K562 (cell line): ENCODE measurements at regions not wholly inside any gene's neighbourhood (a gene's known extent, or its start where the extent isn't known, plus 50 kb on each side); places are given as distances from the start of the nearest gene placed in this dataset.
"Not testable (repeated sequence)": the region's sequence is repeated elsewhere in the genome, so short reads cannot be mapped to it uniquely, and the experiment has no call there.

Experiments
- ATAC-seq: fragments of 200-7000 bp; cut with Tn5 transposase; 3 replicates; pipeline ENCODE4 v1.9.1; 2020; ENCODE audit warnings: moderate library complexity
- BruUV-seq: library from RNA; stranded (reverse); fragments of 400-500 nt; replicated peaks from 2 replicates; lab custom pipeline; 2021; lab: Mats Ljungman, UMichigan
- CTCF ChIA-PET: fragments of 300-600 bp; formaldehyde crosslinking; extraction: SDS; loops from one replicate; lab custom pipeline; 2021; ENCODE audit warnings: low intra/inter-chr PET ratio; lab: Yijun Ruan, JAX
- POLR2A ChIA-PET: fragments of 300-600, 350-650 bp; sonication (Branson Sonifier 250); formaldehyde crosslinking; extraction: SDS; loops from one replicate; lab custom pipeline; 2021; ENCODE audit warnings: antibody characterized with exemption, inconsistent platforms; lab: Yijun Ruan, JAX
- DNase-seq, 4 experiments: peaks; one replicate each; pipeline versions ENCODE4 v3.0.0 to v3.0.0-alpha.2; 2011 to 2018; ENCODE audit warnings: low spot score in 3 of 4, mixed read lengths in 3 of 4; ENCODE audit errors: extremely low read depth in 1 of 4
- FAIRE-seq: peaks from 2 replicates; lab custom pipeline; 2011; peaks lifted over from hg19 to GRCh38; lab: Jason Lieb, UNC
- H2AFZ ChIP-seq: 2 replicates; pipeline ENCODE4 v1.6.0; 2011; ENCODE audit warnings: low read depth, low read length, control low read depth, inconsistent platforms
- H3K27ac ChIP-seq: fragments of 200-600 bp; 3 replicates; pipeline ENCODE4 v1.8.0; 2011; ENCODE audit warnings: low read depth, mild to moderate bottlenecking, control low read depth, inconsistent platforms, low read length, moderate library complexity, mixed read lengths; ENCODE audit errors: extremely low read depth
- H3K27me3 ChIP-seq, 2 experiments: fragments of 300-600 bp in 1 of 2; 2 replicates in 1 of 2; 3 replicates in 1 of 2; pipeline versions ENCODE4 v1.6.0 to v1.8.0; 2011; ENCODE audit warnings: inconsistent platforms in 2 of 2, low read length in 2 of 2, mild to moderate bottlenecking in 1 of 2, mixed read lengths in 1 of 2, moderate library complexity in 1 of 2; ENCODE audit not compliant: control insufficient read depth in 2 of 2, insufficient read depth in 2 of 2
- H3K36me3 ChIP-seq: fragments of 300-600 bp; 3 replicates; pipeline ENCODE4 v1.8.0; 2011; ENCODE audit warnings: mild to moderate bottlenecking, low read length, inconsistent platforms; ENCODE audit not compliant: control insufficient read depth, insufficient read depth
- H3K4me1 ChIP-seq, 2 experiments: fragments of 200-600 bp in 1 of 2; replicated peaks in 1 of 2; 2 replicates in 1 of 2; 3 replicates in 1 of 2; pipeline versions ENCODE4 v1.5.1 to v1.8.0; 2011; ENCODE audit warnings: inconsistent platforms in 2 of 2, low read length in 2 of 2, mild to moderate bottlenecking in 1 of 2, mixed read lengths in 1 of 2, moderate library complexity in 1 of 2; ENCODE audit not compliant: control insufficient read depth in 2 of 2, insufficient read depth in 2 of 2
- H3K4me2 ChIP-seq: 2 replicates; pipeline ENCODE4 v1.6.1; 2011; ENCODE audit warnings: low read length, control low read depth, inconsistent platforms, mixed read lengths; ENCODE audit not compliant: insufficient read depth
- H3K4me3 ChIP-seq: fragments of 200-600 bp; sonication (generic), shearing (Covaris generic); 2 replicates; pipeline ENCODE4 v1.5.1; 2016; ENCODE audit warnings: control low read depth, inconsistent platforms
- H3K79me2 ChIP-seq: fragments of 200-600 bp; 3 replicates; pipeline ENCODE4 v1.8.0; 2011; ENCODE audit warnings: low read length, inconsistent platforms; ENCODE audit not compliant: control insufficient read depth, insufficient read depth
- H3K9ac ChIP-seq, 2 experiments: 2 replicates each; pipeline versions ENCODE4 v1.6.0 to v1.6.1; 2011; ENCODE audit warnings: low read depth in 2 of 2, low read length in 2 of 2, control low read depth in 1 of 2, inconsistent platforms in 1 of 2, mild to moderate bottlenecking in 1 of 2, mixed read lengths in 1 of 2; ENCODE audit not compliant: insufficient read depth in 1 of 2
- H3K9me1 ChIP-seq: one replicate; pipeline ENCODE4 v1.6.0; 2011; ENCODE audit warnings: inconsistent platforms, mild to moderate bottlenecking, low read length, moderate library complexity; ENCODE audit not compliant: control insufficient read depth, insufficient read depth
- H3K9me3 ChIP-seq: replicated peaks from 2 replicates; pipeline ENCODE4 v1.5.1; 2011; ENCODE audit warnings: low read depth, low read length, inconsistent platforms; ENCODE audit not compliant: control insufficient read depth, insufficient read depth
- H4K20me1 ChIP-seq: replicated peaks from 2 replicates; pipeline ENCODE4 v1.6.1; 2011; ENCODE audit warnings: low read length, inconsistent platforms, mixed read lengths; ENCODE audit not compliant: control insufficient read depth, insufficient read depth
- KLF6 ChIP-seq: fragments of 250-450 bp; sonication (Bioruptor Pico); IDR thresholded peaks from 2 replicates; pipeline ENCODE4 v1.4.0; 2020; ENCODE audit warnings: mild to moderate bottlenecking, moderate library complexity, borderline replicate concordance
- POLR2G ChIP-seq: fragments of 200-400 bp; formaldehyde crosslinking; IDR thresholded peaks from 2 replicates; pipeline ENCODE4 v1.6.1; 2017; ENCODE audit warnings: low read depth, mild to moderate bottlenecking, antibody characterized with exemption, low read length, moderate library complexity
- POLR2H ChIP-seq: IDR thresholded peaks from 2 replicates; pipeline ENCODE4 v1.6.1; 2016; ENCODE audit warnings: missing genetic modification characterization, low read depth, mild to moderate bottlenecking, control low read depth, missing compliant biosample characterization, moderate library complexity
- SAP30 ChIP-seq: fragments of 200-600 bp; sonication (generic); IDR thresholded peaks from 2 replicates; pipeline ENCODE4 v1.6.1; 2012; ENCODE audit warnings: borderline replicate concordance, low read depth, mild to moderate bottlenecking, moderate library complexity, low read length, control low read depth, inconsistent platforms; ENCODE audit not compliant: insufficient read depth, poor library complexity, severe bottlenecking
- ZNF311 ChIP-seq: fragments of 250-450 bp; sonication (Bioruptor Pico); IDR thresholded peaks from 2 replicates; pipeline ENCODE4 v1.4.0; 2020; ENCODE audit warnings: mild to moderate bottlenecking, moderate library complexity
- ZNF717 ChIP-seq: fragments of 250-450 bp; sonication (Bioruptor Pico); IDR thresholded peaks from 2 replicates; pipeline ENCODE4 v1.5.0; 2021
- ZNF79 ChIP-seq: fragments of 250-450 bp; sonication (Bioruptor Pico); IDR thresholded peaks from 2 replicates; pipeline ENCODE4 v1.4.0; 2020; ENCODE audit warnings: low read depth, mild to moderate bottlenecking, moderate library complexity
- ZZZ3 ChIP-seq: fragments of 450-650 bp; IDR thresholded peaks from 2 replicates; pipeline ENCODE4 v1.6.1; 2016; ENCODE audit warnings: antibody characterized with exemption, mild to moderate bottlenecking, moderate library complexity
- in situ Hi-C: fragments of 300-500 bp; cut with MboI; formaldehyde crosslinking; loops from 4 replicates; pipeline ENCODE4 v1.15.0; 2018; ENCODE audit warnings: inconsistent platforms, mixed read lengths
- intact Hi-C: fragments of 100-400 bp; cut with micrococcal nuclease; formaldehyde crosslinking; loops from 2 replicates; pipeline ENCODE4 v1.14.2; 2022
- TF ChIP-seq, protein P1 (sequence below): fragments of 450-650 bp; formaldehyde crosslinking; IDR thresholded peaks from 2 replicates; pipeline ENCODE4 v1.4.0; 2020; ENCODE audit warnings: mild to moderate bottlenecking, moderate library complexity

DNA sequence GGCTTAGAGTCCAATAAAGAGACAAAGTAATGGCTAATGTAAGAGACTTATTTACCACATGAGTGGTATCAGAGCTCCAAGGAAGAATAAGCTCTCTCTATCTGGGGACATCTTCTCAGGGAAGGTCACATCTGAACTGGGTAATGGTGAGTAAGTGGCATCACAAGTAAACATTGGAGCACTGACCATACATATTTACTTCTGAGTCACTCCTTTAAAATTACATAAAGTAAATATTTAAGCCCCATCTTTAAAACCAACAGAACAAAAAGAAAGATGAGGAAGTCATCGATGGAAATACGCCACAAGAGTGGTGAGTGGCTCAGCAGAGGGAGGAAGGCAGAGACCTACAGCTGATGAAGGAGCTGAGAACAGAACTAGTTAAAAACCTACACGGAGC is 159.9 kb downstream of the DUSP6 start (continued):
- TF ChIP-seq SAP30 (no peak), POLR2H (tag) (no peak), POLR2G (no peak), ZNF717 (CRISPR knock-in tag) (no peak), ZZZ3 (no peak)
- TF ChIP-seq, protein P1, sequence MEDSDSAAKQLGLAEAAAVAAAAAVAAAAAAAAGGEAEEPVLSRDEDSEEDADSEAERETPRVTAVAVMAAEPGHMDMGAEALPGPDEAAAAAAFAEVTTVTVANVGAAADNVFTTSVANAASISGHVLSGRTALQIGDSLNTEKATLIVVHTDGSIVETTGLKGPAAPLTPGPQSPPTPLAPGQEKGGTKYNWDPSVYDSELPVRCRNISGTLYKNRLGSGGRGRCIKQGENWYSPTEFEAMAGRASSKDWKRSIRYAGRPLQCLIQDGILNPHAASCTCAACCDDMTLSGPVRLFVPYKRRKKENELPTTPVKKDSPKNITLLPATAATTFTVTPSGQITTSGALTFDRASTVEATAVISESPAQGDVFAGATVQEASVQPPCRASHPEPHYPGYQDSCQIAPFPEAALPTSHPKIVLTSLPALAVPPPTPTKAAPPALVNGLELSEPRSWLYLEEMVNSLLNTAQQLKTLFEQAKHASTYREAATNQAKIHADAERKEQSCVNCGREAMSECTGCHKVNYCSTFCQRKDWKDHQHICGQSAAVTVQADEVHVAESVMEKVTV (CRISPR knock-in tag): no peak

DNA sequence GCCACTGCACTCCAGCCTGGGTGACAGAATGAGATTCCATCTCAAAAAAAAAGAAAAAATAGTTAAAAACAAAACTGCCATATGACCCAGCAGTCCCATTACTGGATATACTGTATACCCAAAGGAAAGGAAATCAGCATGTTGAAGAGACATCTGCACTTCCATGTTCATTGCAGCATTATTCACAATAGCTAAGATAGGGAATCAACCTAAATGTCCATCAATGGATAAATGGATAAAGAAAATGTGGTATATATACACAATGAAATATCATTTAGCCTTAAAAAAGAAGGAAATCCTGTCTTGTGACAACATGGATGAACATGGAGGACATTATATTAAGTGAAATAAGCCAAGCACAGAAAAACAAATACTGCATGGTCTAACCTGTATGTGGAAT is 160.7 kb downstream of the DUSP6 start:
- POLR2A ChIA-PET, H3K36me3 ChIP-seq, ATAC-seq, DNase-seq, in situ Hi-C loops, H3K4me2 ChIP-seq, intact Hi-C loops, H3K4me3 ChIP-seq, H3K9me3 ChIP-seq, H3K9me1 ChIP-seq, BruUV-seq, H2AFZ ChIP-seq, H3K27ac ChIP-seq, H4K20me1 ChIP-seq, CTCF ChIA-PET, H3K9ac ChIP-seq, H3K4me1 ChIP-seq, FAIRE-seq, H3K79me2 ChIP-seq, H3K27me3 ChIP-seq: not testable (repeated sequence)
- peak; percentile 79; the same call in 1 of the 2 replicates for TF ChIP-seq ZNF79 (CRISPR knock-in tag)
- TF ChIP-seq ZNF311: peak; percentile 94
- peak; percentile 18; the same call in 1 of the 2 replicates for TF ChIP-seq KLF6 (CRISPR knock-in tag)
